ENCODE measurements at regions not wholly inside any gene's neighbourhood (a gene's known extent, or its start where the extent isn't known, plus 50 kb on each side); places are given as distances from the start of the nearest gene placed in this dataset.

- Histone ChIP-seq H3K4me2 (ENCODE audit: low read length) (no peak overlapping the region), H3K79me2 (ENCODE audit: low read length) (no peaks in the 10 kb centered on the region), H2AFZ (ENCODE audit: low read depth, low read length) (no peak overlapping the region), H3K4me3 (ENCODE audit: low read length) (no peak overlapping the region), H3K27me3 (ENCODE audit: low read depth, low read length) (peaks cover 16% of the 10 kb centered on the region), H3K27ac (ENCODE audit: low read length) (no peak overlapping the region), H4K20me1 (ENCODE audit: insufficient read depth, low read length) (no peaks in the 10 kb centered on the region), H3K9ac (ENCODE audit: low read length) (no peak overlapping the region), H3K9me3 (ENCODE audit: insufficient read depth, low read length) (no peaks in the 10 kb centered on the region), H3K36me3 (replicated peaks; ENCODE audit: low read depth, low read length) (no peaks in the 10 kb centered on the region), H3K4me1 (ENCODE audit: low read length) (peaks cover 56% of the 10 kb centered on the region)
- TF ChIP-seq CTCF (IDR thresholded peaks at IDR 0.05; ENCODE audit: low read depth, low read length) (no peak), EZH2phosphoT487 (IDR thresholded peaks at IDR 0.05; ENCODE audit: low read depth) (no peak)
Observed at GRCh38 chr13:44664308-44664707, 88.2 kb upstream of the TSC22D1 start.

- Histone ChIP-seq H3K27me3 (ENCODE audit: low read depth, low read length) (peaks cover 16% of the 10 kb centered on the region), H3K9me3 (ENCODE audit: insufficient read depth, low read length) (no peaks in the 10 kb centered on the region), H3K4me1 (ENCODE audit: low read length) (peaks cover 41% of the 10 kb centered on the region)
Observed at GRCh38 chr13:44662515-44662914, 86.4 kb upstream of the TSC22D1 start.

GRCh38 chr13:44661936-44662335 lies 85.8 kb upstream of the TSC22D1 start:
- Histone ChIP-seq H3K27me3 (ENCODE audit: low read depth, low read length) (peaks cover 16% of the 10 kb centered on the region), H3K36me3 (replicated peaks; ENCODE audit: low read depth, low read length) (no peaks in the 10 kb centered on the region), H2AFZ (ENCODE audit: low read depth, low read length) (no peak overlapping the region), H3K9ac (ENCODE audit: low read length) (no peak overlapping the region), H3K9me3 (ENCODE audit: insufficient read depth, low read length) (no peaks in the 10 kb centered on the region), H3K79me2 (ENCODE audit: low read length) (no peaks in the 10 kb centered on the region), H4K20me1 (ENCODE audit: insufficient read depth, low read length) (no peaks in the 10 kb centered on the region), H3K4me3 (ENCODE audit: low read length) (no peak overlapping the region), H3K4me1 (ENCODE audit: low read length) (peaks cover 44% of the 10 kb centered on the region), H3K4me2 (ENCODE audit: low read length) (peak overlapping the region; percentile 33; the same call in 1 of the 2 replicates), H3K27ac (ENCODE audit: low read length) (no peak overlapping the region)
- TF ChIP-seq EZH2phosphoT487 (IDR thresholded peaks at IDR 0.05; ENCODE audit: low read depth) (no peak), CTCF (IDR thresholded peaks at IDR 0.05; ENCODE audit: low read depth, low read length) (no peak)

More at GRCh38 chr13:44662515-44662914, 86.4 kb upstream of the TSC22D1 start:
- Histone ChIP-seq H3K4me2 (ENCODE audit: low read length) (peak overlapping the region; percentile 33), H2AFZ (ENCODE audit: low read depth, low read length) (no peak overlapping the region), H3K27ac (ENCODE audit: low read length) (no peak overlapping the region), H3K9ac (ENCODE audit: low read length) (no peak overlapping the region), H3K79me2 (ENCODE audit: low read length) (no peaks in the 10 kb centered on the region), H3K4me3 (ENCODE audit: low read length) (no peak overlapping the region), H3K36me3 (replicated peaks; ENCODE audit: low read depth, low read length) (no peaks in the 10 kb centered on the region), H4K20me1 (ENCODE audit: insufficient read depth, low read length) (no peaks in the 10 kb centered on the region)
- TF ChIP-seq EZH2phosphoT487 (IDR thresholded peaks at IDR 0.05; ENCODE audit: low read depth) (no peak), CTCF (IDR thresholded peaks at IDR 0.05; ENCODE audit: low read depth, low read length) (no peak)

GRCh38 chr13:44660050-44660449 lies 83.9 kb upstream of the TSC22D1 start:
- H3K27me3 ChIP-seq (ENCODE audit: low read depth, low read length), result peaks cover 16% of the 10 kb centered on the region
- H3K4me2 ChIP-seq (ENCODE audit: low read length), result no peak overlapping the region
- H3K79me2 ChIP-seq (ENCODE audit: low read length), result no peaks in the 10 kb centered on the region
- no peaks in the 10 kb centered on the region for H4K20me1 ChIP-seq (ENCODE audit: insufficient read depth, low read length)
- no peak overlapping the region for H2AFZ ChIP-seq (ENCODE audit: low read depth, low read length)
- peaks cover 41% of the 10 kb centered on the region for H3K4me1 ChIP-seq (ENCODE audit: low read length)
- no peaks in the 10 kb centered on the region for H3K36me3 ChIP-seq (replicated peaks; ENCODE audit: low read depth, low read length)
- no peak overlapping the region for H3K4me3 ChIP-seq (ENCODE audit: low read length)
- no peak overlapping the region for H3K9ac ChIP-seq (ENCODE audit: low read length)
- no peak overlapping the region for H3K27ac ChIP-seq (ENCODE audit: low read length)
- TF ChIP-seq EZH2phosphoT487 (IDR thresholded peaks at IDR 0.05; ENCODE audit: low read depth) (no peak), CTCF (IDR thresholded peaks at IDR 0.05; ENCODE audit: low read depth, low read length) (no peak)
- no peaks in the 10 kb centered on the region for H3K9me3 ChIP-seq (ENCODE audit: insufficient read depth, low read length)
